Adrenal gland (tissue), 9 donors: ENCODE measurements at regions not wholly inside any gene's neighbourhood (a gene's known extent, or its start where the extent isn't known, plus 50 kb on each side); places are given as distances from the start of the nearest gene placed in this dataset.

Experiments
- DNase-seq, 7 donors: peaks; one replicate each; pipeline ENCODE4 v3.0.0-alpha.2; 2019 to 2020
- H3K27ac ChIP-seq, 5 donors: fragments of 200-600 bp; sonication (generic) in 4 of 5; 1 replicate in 3 of 5; 2 replicates in 2 of 5; pipeline versions ENCODE4 v1.5.1 to v1.8.0; 2016 to 2020; ENCODE audit warnings: mild to moderate bottlenecking in 1 of 5
- H3K27me3 ChIP-seq: fragments of 200-600 bp; 2 replicates; pipeline ENCODE4 v1.8.0; 2021
- H3K36me3 ChIP-seq, 2 donors: fragments of 200-600 bp; replicated peaks in 1 of 2; 1 replicate in 1 of 2; 2 replicates in 1 of 2; pipeline versions ENCODE4 v1.5.1 to v1.8.0; 2018 to 2022
- H3K4me1 ChIP-seq, 2 donors: fragments of 200-600 bp; replicated peaks in 1 of 2; 1 replicate in 1 of 2; 2 replicates in 1 of 2; pipeline versions ENCODE4 v1.5.1 to v1.8.0; 2018 to 2021
- H3K4me3 ChIP-seq, 4 donors: fragments of 200-600 bp; sonication (generic) in 3 of 4; one replicate each; pipeline ENCODE4 v1.5.1; 2016 to 2018
- H3K9me3 ChIP-seq, 3 donors: fragments of 200-600 bp; sonication (generic) in 1 of 3; replicated peaks in 1 of 3; 1 replicate in 2 of 3; 2 replicates in 1 of 3; pipeline versions ENCODE4 v1.5.1 to v1.8.0; 2016 to 2021
- POLR2A ChIP-seq, 2 donors: fragments of 450-650 bp; IDR thresholded peaks; one replicate each; pipeline ENCODE4 v1.6.1; 2017; ENCODE audit warnings: antibody characterized with exemption in 2 of 2, mild to moderate bottlenecking in 2 of 2, moderate library complexity in 1 of 2
- WGBS, 4 donors: extraction: QIAGEN DNeasy Blood & Tissue Kit in 2 of 4; methylation state at CpG; one replicate each; pipeline versions ENCODE4 v1.1.5 to v1.1.7; 2013 to 2017; 5-methylcytosine and 5-hydroxymethylcytosine counted together
- intact Hi-C, 2 donors: fragments of 100-400 bp; cut with DNase I; formaldehyde crosslinking; loops; one replicate each; pipeline versions ENCODE4 v1.14.1 to v1.15.0; 2022 to 2023
- TF ChIP-seq, protein P1 (sequence below), 6 experiments: fragments of 450-650 bp in 4 of 6; fragments of 200-600 bp in 2 of 6; sonication (generic) in 1 of 6; IDR thresholded peaks; 1 replicate in 5 of 6; 2 replicates in 1 of 6; pipeline versions ENCODE4 v1.5.1 to v1.8.0; 2016 to 2021; ENCODE audit warnings: antibody characterized with exemption in 6 of 6, mild to moderate bottlenecking in 2 of 6, moderate library complexity in 1 of 6
- donor health status: healthy with polysubstance abuse.
- donor health status: Bipolar disorder and iron deficiency.
- donor health status: DM: yes; HTN: yes; CAD: no.
- donor health status: DM: no; HTN: no; CAD: no.
- donor health status: DM: no; HTN: no; CAD: no.

DNA sequence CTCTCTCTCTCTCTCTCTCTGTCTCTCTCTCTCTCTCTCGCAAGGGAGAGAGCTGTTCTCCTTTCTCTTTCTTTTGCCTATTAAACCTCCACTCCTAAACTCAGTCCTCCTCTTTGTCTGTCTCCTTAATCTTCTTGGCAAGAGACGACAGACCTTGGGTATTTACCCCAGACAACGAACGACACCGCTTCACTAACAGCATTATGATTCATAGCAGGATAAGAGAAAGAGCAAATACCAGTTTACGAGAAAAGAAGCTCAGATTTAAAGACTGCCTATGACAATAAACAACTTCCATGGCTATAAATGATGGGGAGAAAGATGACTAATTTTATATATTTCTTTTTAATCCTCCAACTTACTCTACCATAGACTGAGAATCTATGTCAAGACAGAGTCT lies 1396.5 kb upstream of the CELF2 start:
- intact Hi-C loops = no loop called here
- Histone ChIP-seq H3K36me3 (no peaks in the 10 kb centered on the region), H3K27me3 (no peaks in the 10 kb centered on the region), H3K9me3 (no peaks in the 10 kb centered on the region), H3K4me3 (no peak overlapping the region), H3K27ac (no peak overlapping the region), H3K4me1 (no peaks in the 10 kb centered on the region)
- 43 to 54% (median 48%) methylated on average over 6 of the region's 6 CpGs for WGBS, 4 donors
- TF ChIP-seq, protein P1, sequence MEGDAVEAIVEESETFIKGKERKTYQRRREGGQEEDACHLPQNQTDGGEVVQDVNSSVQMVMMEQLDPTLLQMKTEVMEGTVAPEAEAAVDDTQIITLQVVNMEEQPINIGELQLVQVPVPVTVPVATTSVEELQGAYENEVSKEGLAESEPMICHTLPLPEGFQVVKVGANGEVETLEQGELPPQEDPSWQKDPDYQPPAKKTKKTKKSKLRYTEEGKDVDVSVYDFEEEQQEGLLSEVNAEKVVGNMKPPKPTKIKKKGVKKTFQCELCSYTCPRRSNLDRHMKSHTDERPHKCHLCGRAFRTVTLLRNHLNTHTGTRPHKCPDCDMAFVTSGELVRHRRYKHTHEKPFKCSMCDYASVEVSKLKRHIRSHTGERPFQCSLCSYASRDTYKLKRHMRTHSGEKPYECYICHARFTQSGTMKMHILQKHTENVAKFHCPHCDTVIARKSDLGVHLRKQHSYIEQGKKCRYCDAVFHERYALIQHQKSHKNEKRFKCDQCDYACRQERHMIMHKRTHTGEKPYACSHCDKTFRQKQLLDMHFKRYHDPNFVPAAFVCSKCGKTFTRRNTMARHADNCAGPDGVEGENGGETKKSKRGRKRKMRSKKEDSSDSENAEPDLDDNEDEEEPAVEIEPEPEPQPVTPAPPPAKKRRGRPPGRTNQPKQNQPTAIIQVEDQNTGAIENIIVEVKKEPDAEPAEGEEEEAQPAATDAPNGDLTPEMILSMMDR (IDR thresholded peaks at IDR 0.05) = no peak
- no peak for TF ChIP-seq POLR2A (IDR thresholded peaks at IDR 0.05)
- no peak for DNase-seq

- DNase-seq = no peak
- intact Hi-C loops = no loop called here
- Histone ChIP-seq H3K36me3 (no peaks in the 10 kb centered on the region), H3K27ac (no peak overlapping the region), H3K4me3 (no peak overlapping the region), H3K9me3 (no peaks in the 10 kb centered on the region), H3K27me3 (no peaks in the 10 kb centered on the region), H3K4me1 (no peaks in the 10 kb centered on the region)
- TF ChIP-seq POLR2A (IDR thresholded peaks at IDR 0.05) = no peak
- TF ChIP-seq, protein P1 (IDR thresholded peaks at IDR 0.05) = no peak
Observed at GRCh38 chr10:9625304-9625703, 1392.4 kb upstream of the CELF2 start.

GRCh38 chr10:9634466-9634865 lies 1383.2 kb upstream of the CELF2 start:
- no peaks in the 10 kb centered on the region for H3K27me3 ChIP-seq
- no peaks in the 10 kb centered on the region for H3K9me3 ChIP-seq
- TF ChIP-seq POLR2A (IDR thresholded peaks at IDR 0.05) = no peak
- TF ChIP-seq, protein P1 (IDR thresholded peaks at IDR 0.05) = no peak
- H3K4me3 ChIP-seq = no peak overlapping the region
- no peak for DNase-seq
- H3K4me1 ChIP-seq = no peaks in the 10 kb centered on the region
- intact Hi-C loops = no loop called here
- no peak overlapping the region for H3K27ac ChIP-seq
- no peaks in the 10 kb centered on the region for H3K36me3 ChIP-seq
- 53 to 63% (median 59%) methylated on average over 3 of the region's 3 CpGs for WGBS, 4 donors

DNA sequence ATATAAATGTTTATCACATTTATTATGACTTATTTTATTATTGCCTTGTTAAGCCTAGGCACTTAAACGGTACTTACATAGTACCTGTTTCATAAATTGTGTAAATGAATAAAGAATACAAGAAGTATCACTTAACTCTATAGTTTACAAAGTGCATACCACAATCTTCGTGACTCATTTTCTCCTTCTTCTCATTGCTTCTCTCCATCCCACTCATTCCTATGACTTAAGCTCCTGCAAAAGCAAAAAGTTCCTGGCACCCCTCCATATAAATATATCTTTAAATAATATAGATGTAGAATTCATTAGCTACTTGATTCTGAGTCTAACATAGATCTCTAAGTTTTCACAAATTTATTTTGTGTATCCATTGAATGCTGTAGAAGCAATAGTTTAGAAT lies 1382.0 kb upstream of the CELF2 start:
- H3K4me3 ChIP-seq = no peak overlapping the region
- no peaks in the 10 kb centered on the region for H3K27me3 ChIP-seq
- H3K36me3 ChIP-seq = no peaks in the 10 kb centered on the region
- intact Hi-C loops = no loop called here
- no peak for DNase-seq
- no peaks in the 10 kb centered on the region for H3K9me3 ChIP-seq
- H3K27ac ChIP-seq = no peak overlapping the region
- TF ChIP-seq, protein P1 (IDR thresholded peaks at IDR 0.05) = no peak
- no peak for TF ChIP-seq POLR2A (IDR thresholded peaks at IDR 0.05)
- WGBS, 4 donors = 58 to 71% (median 65%) methylated on average over 2 of the region's 2 CpGs
- no peaks in the 10 kb centered on the region for H3K4me1 ChIP-seq
